ENCODE measurements at regions not wholly inside any gene's neighbourhood (a gene's known extent, or its start where the extent isn't known, plus 50 kb on each side); places are given as distances from the start of the nearest gene placed in this dataset.
"Not testable (repeated sequence)": the region's sequence is repeated elsewhere in the genome, so short reads cannot be mapped to it uniquely, and the experiment has no call there.

DNA sequence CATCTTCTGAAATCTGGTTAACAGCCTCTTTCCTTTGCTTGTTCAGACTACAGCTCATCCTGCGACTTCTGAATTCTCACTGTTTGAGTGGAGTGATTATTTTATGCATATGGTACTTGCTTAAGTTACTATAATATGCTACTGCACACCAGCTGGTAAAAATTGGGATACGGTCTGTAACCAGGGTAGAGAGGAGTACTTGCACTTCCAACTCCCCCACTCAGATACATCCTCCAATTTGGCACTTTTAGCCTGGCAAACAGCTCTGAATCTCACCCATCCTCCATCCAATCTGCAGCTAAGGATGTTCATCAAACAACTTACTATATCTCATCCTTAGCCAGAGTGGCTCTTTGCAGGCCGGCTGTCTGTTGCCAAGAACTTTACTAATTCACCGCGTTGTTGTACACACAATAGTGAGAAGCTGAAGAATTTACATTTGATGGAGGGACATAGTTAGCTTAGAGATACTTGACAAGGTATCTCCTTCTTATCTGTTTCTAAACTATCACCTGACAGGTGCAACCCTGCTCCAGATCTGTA is 1323.6 kb upstream of the ALCAM start:
- TF ChIP-seq CTCF, POLR2A (IDR thresholded peaks at IDR 0.05): not testable (repeated sequence)
